OCI-LY1 (cell line): ENCODE measurements at regions not wholly inside any gene's neighbourhood (a gene's known extent, or its start where the extent isn't known, plus 50 kb on each side); places are given as distances from the start of the nearest gene placed in this dataset.

Experiments
- H2AFZ ChIP-seq: fragments of 200-600 bp; sonication (generic), shearing (Covaris generic); 2 replicates; pipeline ENCODE4 v1.6.0; 2014; ENCODE audit warnings: antibody characterized with exemption, mild to moderate bottlenecking, low read length
- H3F3A ChIP-seq: fragments of 200-600 bp; sonication (generic), shearing (Covaris generic); 2 replicates; pipeline ENCODE4 v1.6.0; 2014; ENCODE audit warnings: mild to moderate bottlenecking, antibody characterized with exemption, low read length, moderate library complexity; ENCODE audit not compliant: insufficient read depth
- H3K27ac ChIP-seq: fragments of 200-600 bp; sonication (generic); 2 replicates; pipeline ENCODE4 v1.5.1; 2014; ENCODE audit warnings: low read length, mixed run types, mild to moderate bottlenecking, low read depth; ENCODE audit not compliant: poor library complexity, severe bottlenecking
- H3K27me3 ChIP-seq: fragments of 200-600 bp; sonication (generic); 2 replicates; pipeline ENCODE4 v1.6.0; 2014; ENCODE audit warnings: antibody characterized with exemption, mild to moderate bottlenecking, low read length, moderate library complexity; ENCODE audit not compliant: insufficient read depth
- H3K36me3 ChIP-seq: fragments of 200-600 bp; sonication (generic); 2 replicates; pipeline ENCODE4 v1.6.1; 2014; ENCODE audit warnings: mild to moderate bottlenecking, antibody characterized with exemption, low read length, moderate library complexity, mixed read lengths; ENCODE audit not compliant: insufficient read depth
- H3K4me1 ChIP-seq: fragments of 200-600 bp; sonication (generic); 2 replicates; pipeline ENCODE4 v1.5.1; 2014; ENCODE audit warnings: mild to moderate bottlenecking, low read length, moderate library complexity; ENCODE audit not compliant: insufficient read depth, severe bottlenecking
- H3K4me2 ChIP-seq: fragments of 200-600 bp; sonication (generic), shearing (Covaris generic); 2 replicates; pipeline ENCODE4 v1.6.1; 2014; ENCODE audit warnings: low read length
- H3K4me3 ChIP-seq: fragments of 200-600 bp; sonication (generic); 2 replicates; pipeline ENCODE4 v1.5.1; 2014; ENCODE audit warnings: low read length, low read depth, mild to moderate bottlenecking, mixed read lengths; ENCODE audit not compliant: poor library complexity, severe bottlenecking
- H3K79me2 ChIP-seq: fragments of 200-600 bp; shearing (Covaris generic); 2 replicates; pipeline ENCODE4 v1.6.1; 2016; ENCODE audit warnings: mixed run types, low read length, mixed read lengths; ENCODE audit not compliant: insufficient read depth
- H3K9ac ChIP-seq: fragments of 200-600 bp; sonication (generic), shearing (Covaris generic); 2 replicates; pipeline ENCODE4 v1.6.1; 2014; ENCODE audit warnings: mild to moderate bottlenecking, low read length, mixed read lengths
- H3K9me2 ChIP-seq: fragments of 200-600 bp; sonication (generic), shearing (Covaris generic); 2 replicates; pipeline ENCODE4 v1.6.1; 2014; ENCODE audit warnings: low read depth, mild to moderate bottlenecking, low read length, mixed read lengths
- H3K9me3 ChIP-seq: fragments of 200-600 bp; shearing (Covaris generic); 2 replicates; pipeline ENCODE4 v1.6.1; 2014; ENCODE audit warnings: low read length, mixed read lengths
- H4K20me1 ChIP-seq: fragments of 200-600 bp; sonication (generic), shearing (Covaris generic); 2 replicates; pipeline ENCODE4 v1.6.0; 2016; ENCODE audit warnings: mild to moderate bottlenecking, low read length; ENCODE audit not compliant: insufficient read depth
- EZH2 ChIP-seq: fragments of 200-600 bp; sonication (generic), shearing (Covaris generic); IDR thresholded peaks from 2 replicates; pipeline ENCODE4 v1.8.0; 2017; ENCODE audit warnings: borderline replicate concordance, mixed run types, mild to moderate bottlenecking, antibody characterized with exemption, low read length, moderate library complexity, mixed read lengths
- TF ChIP-seq, protein P1 (sequence below): fragments of 200-600 bp; sonication (generic), shearing (Covaris generic); IDR thresholded peaks from 2 replicates; pipeline ENCODE4 v1.5.1; 2017; ENCODE audit warnings: mild to moderate bottlenecking, antibody characterized with exemption, low read length, moderate library complexity, mixed read lengths

DNA sequence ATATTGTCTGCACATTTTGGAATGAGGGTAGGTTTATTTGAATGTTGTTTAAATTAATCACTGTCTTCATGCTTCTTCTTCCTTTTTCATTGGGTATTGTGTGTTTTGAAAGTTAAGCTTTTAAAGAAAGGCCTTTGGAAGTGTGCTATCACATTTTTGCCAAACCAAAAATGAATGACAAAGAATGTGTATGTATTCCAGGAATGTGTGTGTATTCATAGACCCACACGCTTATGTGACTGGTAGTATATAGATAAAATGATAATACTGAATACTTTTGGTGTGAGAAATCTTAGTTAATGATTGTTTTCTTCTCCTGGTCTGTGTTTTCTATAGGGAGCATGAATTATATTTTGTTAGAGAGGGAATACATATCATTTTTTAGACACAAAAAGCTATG lies 404.4 kb downstream of the TLL1 start:
- H3K4me1 ChIP-seq: no peaks in the 10 kb centered on the region
- H3K9ac ChIP-seq: no peak overlapping the region
- H3K27ac ChIP-seq: no peak overlapping the region
- H3K9me2 ChIP-seq: no peaks in the 10 kb centered on the region
- H3K4me2 ChIP-seq: no peak overlapping the region
- no peaks in the 10 kb centered on the region for H3K36me3 ChIP-seq
- no peak overlapping the region for H3K4me3 ChIP-seq
- TF ChIP-seq, protein P1, sequence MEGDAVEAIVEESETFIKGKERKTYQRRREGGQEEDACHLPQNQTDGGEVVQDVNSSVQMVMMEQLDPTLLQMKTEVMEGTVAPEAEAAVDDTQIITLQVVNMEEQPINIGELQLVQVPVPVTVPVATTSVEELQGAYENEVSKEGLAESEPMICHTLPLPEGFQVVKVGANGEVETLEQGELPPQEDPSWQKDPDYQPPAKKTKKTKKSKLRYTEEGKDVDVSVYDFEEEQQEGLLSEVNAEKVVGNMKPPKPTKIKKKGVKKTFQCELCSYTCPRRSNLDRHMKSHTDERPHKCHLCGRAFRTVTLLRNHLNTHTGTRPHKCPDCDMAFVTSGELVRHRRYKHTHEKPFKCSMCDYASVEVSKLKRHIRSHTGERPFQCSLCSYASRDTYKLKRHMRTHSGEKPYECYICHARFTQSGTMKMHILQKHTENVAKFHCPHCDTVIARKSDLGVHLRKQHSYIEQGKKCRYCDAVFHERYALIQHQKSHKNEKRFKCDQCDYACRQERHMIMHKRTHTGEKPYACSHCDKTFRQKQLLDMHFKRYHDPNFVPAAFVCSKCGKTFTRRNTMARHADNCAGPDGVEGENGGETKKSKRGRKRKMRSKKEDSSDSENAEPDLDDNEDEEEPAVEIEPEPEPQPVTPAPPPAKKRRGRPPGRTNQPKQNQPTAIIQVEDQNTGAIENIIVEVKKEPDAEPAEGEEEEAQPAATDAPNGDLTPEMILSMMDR: no peak
- no peak for TF ChIP-seq EZH2
- no peaks in the 10 kb centered on the region for H3F3A ChIP-seq
- no peaks in the 10 kb centered on the region for H4K20me1 ChIP-seq
- no peaks in the 10 kb centered on the region for H3K79me2 ChIP-seq
- H3K9me3 ChIP-seq: no peaks in the 10 kb centered on the region
- H3K27me3 ChIP-seq: no peaks in the 10 kb centered on the region
- no peak overlapping the region for H2AFZ ChIP-seq

DNA sequence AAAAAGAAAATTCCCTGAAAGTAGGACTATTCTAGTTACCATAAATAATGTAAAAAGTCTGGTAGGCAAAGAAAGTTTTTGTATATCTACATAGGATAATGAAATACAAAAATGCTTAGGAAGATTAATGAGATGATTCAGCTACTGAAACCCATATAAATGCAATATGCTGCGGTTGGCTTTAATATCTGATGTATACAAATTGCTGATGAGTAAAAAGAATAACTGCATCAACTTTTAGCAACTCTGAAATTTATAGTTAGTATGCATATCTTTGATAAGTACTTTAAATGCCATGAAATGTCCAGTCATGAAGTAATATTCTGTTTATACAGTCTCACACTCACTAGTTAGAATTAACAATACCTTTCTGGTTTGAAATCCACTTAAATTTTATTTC lies 404.8 kb downstream of the TLL1 start:
- Histone ChIP-seq H3K27ac (no peak overlapping the region), H2AFZ (no peak overlapping the region), H3K4me1 (no peaks in the 10 kb centered on the region), H3K79me2 (no peaks in the 10 kb centered on the region), H3K27me3 (no peaks in the 10 kb centered on the region), H3K9me3 (no peaks in the 10 kb centered on the region), H4K20me1 (no peaks in the 10 kb centered on the region), H3K9ac (no peak overlapping the region), H3K9me2 (no peaks in the 10 kb centered on the region), H3K4me2 (no peak overlapping the region), H3K4me3 (no peak overlapping the region), H3F3A (no peaks in the 10 kb centered on the region), H3K36me3 (no peaks in the 10 kb centered on the region)
- TF ChIP-seq, protein P1: no peak
- no peak for TF ChIP-seq EZH2

DNA sequence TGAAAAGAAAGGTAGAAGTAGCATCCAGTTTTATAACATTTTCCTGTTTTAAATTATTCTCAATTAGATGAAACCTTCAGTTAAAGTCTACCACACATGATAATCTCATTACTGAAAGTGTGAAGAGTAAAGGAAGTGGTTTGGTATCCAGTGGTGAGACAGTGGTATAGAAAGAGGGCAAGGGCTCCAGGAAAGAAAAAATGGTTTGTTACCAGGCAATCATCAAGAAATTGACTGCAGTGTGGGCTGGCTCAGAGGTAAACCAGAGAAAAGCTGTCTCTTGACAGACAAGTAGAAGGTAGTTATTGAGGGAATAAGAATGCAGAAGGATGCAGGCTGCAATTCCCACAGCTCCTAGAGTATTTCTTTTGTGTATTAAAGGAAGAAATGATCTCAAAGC lies 406.2 kb downstream of the TLL1 start:
- Histone ChIP-seq H3K79me2 (no peaks in the 10 kb centered on the region), H3K9me3 (no peaks in the 10 kb centered on the region), H4K20me1 (no peaks in the 10 kb centered on the region), H2AFZ (no peak overlapping the region), H3K4me3 (no peak overlapping the region), H3K27me3 (no peaks in the 10 kb centered on the region), H3K4me2 (no peak overlapping the region), H3F3A (no peaks in the 10 kb centered on the region), H3K9me2 (no peaks in the 10 kb centered on the region), H3K27ac (no peak overlapping the region), H3K4me1 (no peaks in the 10 kb centered on the region), H3K36me3 (no peaks in the 10 kb centered on the region), H3K9ac (no peak overlapping the region)
- TF ChIP-seq EZH2: no peak
- TF ChIP-seq, protein P1: no peak
